HepG2 (cell line): ENCODE measurements at regions not wholly inside any gene's neighbourhood (a gene's known extent, or its start where the extent isn't known, plus 50 kb on each side); places are given as distances from the start of the nearest gene placed in this dataset.

Experiments used
- ATAC-seq: fragments of 200-7000 bp; cut with Tn5 transposase; 3 replicates; pipeline ENCODE4 v1.9.1; 2020; ENCODE audit warnings: mild to moderate bottlenecking, moderate library complexity
- BruUV-seq: library from RNA; stranded (reverse); fragments of 400-500 nt; replicated peaks from 2 replicates; lab custom pipeline; 2021; lab: Mats Ljungman, UMichigan
- CTCF ChIA-PET: fragments of 300-600 bp; formaldehyde crosslinking; extraction: SDS; loops from one replicate; lab custom pipeline; 2021; ENCODE audit warnings: low total read pairs, inconsistent platforms, low intra/inter-chr PET ratio; lab: Yijun Ruan, JAX
- POLR2A ChIA-PET: fragments of 350-600 bp; sonication (Branson Sonifier 250); formaldehyde crosslinking; loops from one replicate; lab custom pipeline; 2020; ENCODE audit warnings: antibody characterized with exemption, inconsistent platforms; lab: Yijun Ruan, JAX
- DNase-seq: peaks from one replicate; pipeline ENCODE4 v3.0.0-alpha.2; 2015; ENCODE audit warnings: low spot score
- FAIRE-seq: peaks from 3 replicates; lab custom pipeline; 2011; peaks lifted over from hg19 to GRCh38; lab: Jason Lieb, UNC
- H2AFZ ChIP-seq: one replicate; pipeline ENCODE4 v1.6.1; 2011; ENCODE audit warnings: low read length, inconsistent platforms
- H3K27ac ChIP-seq: fragments of 300-600 bp; 3 replicates; pipeline ENCODE4 v1.8.0; 2011; ENCODE audit warnings: mixed run types, mild to moderate bottlenecking, mixed read lengths, low read length, inconsistent platforms; ENCODE audit not compliant: insufficient read depth; ENCODE audit errors: extremely low read length
- H3K27me3 ChIP-seq, 2 experiments: fragments of 200-600 bp in 1 of 2; 2 replicates in 1 of 2; 3 replicates in 1 of 2; pipeline versions ENCODE4 v1.6.0 to v1.8.0; 2011; ENCODE audit warnings: low read length in 2 of 2, mild to moderate bottlenecking in 2 of 2, moderate library complexity in 2 of 2, inconsistent platforms in 1 of 2; ENCODE audit not compliant: insufficient read depth in 2 of 2, control insufficient read depth in 1 of 2
- H3K36me3 ChIP-seq, 2 experiments: fragments of 200-600 bp in 1 of 2; replicated peaks in 1 of 2; 2 replicates in 1 of 2; 3 replicates in 1 of 2; pipeline versions ENCODE4 v1.5.1 to v1.8.0; 2011; ENCODE audit warnings: low read length in 2 of 2, inconsistent platforms in 1 of 2; ENCODE audit not compliant: insufficient read depth in 2 of 2, control insufficient read depth in 1 of 2
- H3K4me1 ChIP-seq: 2 replicates; pipeline ENCODE4 v1.5.1; 2012; ENCODE audit warnings: low read length, inconsistent platforms; ENCODE audit not compliant: insufficient read depth
- H3K4me2 ChIP-seq: 2 replicates; pipeline ENCODE4 v1.6.0; 2011; ENCODE audit warnings: low read depth, low read length, inconsistent platforms
- H3K4me3 ChIP-seq, 3 experiments: fragments of 200-600 bp in 1 of 3; sonication (generic), shearing (Covaris generic) in 1 of 3; replicated peaks in 1 of 3; 2 replicates each; pipeline ENCODE4 v1.5.1; 2011 to 2016; ENCODE audit warnings: low read length in 3 of 3, inconsistent platforms in 2 of 3, low read depth in 2 of 3, mild to moderate bottlenecking in 2 of 3, control low read depth in 1 of 3, mixed read lengths in 1 of 3; ENCODE audit not compliant: insufficient read depth in 1 of 3
- H3K79me2 ChIP-seq: one replicate; pipeline ENCODE4 v1.6.1; 2011; ENCODE audit warnings: low read length, inconsistent platforms; ENCODE audit not compliant: insufficient read depth
- H3K9ac ChIP-seq: 2 replicates; pipeline ENCODE4 v1.6.0; 2011; ENCODE audit warnings: mild to moderate bottlenecking, low read depth, low read length, inconsistent platforms; ENCODE audit not compliant: insufficient read depth
- H3K9me3 ChIP-seq: 2 replicates; pipeline ENCODE4 v1.5.1; 2012; ENCODE audit warnings: mild to moderate bottlenecking, low read length
- H4K20me1 ChIP-seq: 2 replicates; pipeline ENCODE4 v1.6.0; 2011; ENCODE audit warnings: inconsistent platforms, mild to moderate bottlenecking, low read length, moderate library complexity; ENCODE audit not compliant: insufficient read depth
- EEA1 ChIP-seq: sonication (generic); formaldehyde crosslinking; IDR thresholded peaks from 2 replicates; pipeline ENCODE4 v1.5.1; 2020; ENCODE audit warnings: mild to moderate bottlenecking, missing genetic modification reagents, borderline replicate concordance
- ETV6 ChIP-seq: sonication (generic); formaldehyde crosslinking; conservative IDR thresholded peaks from 2 replicates; pipeline ENCODE4 v1.4.0; 2020; ENCODE audit warnings: missing genetic modification reagents
- PATZ1 ChIP-seq: sonication (generic); formaldehyde crosslinking; IDR thresholded peaks from 2 replicates; pipeline ENCODE4 v1.4.0; 2020; ENCODE audit warnings: missing genetic modification reagents
- SP140L ChIP-seq: sonication (generic); formaldehyde crosslinking; IDR thresholded peaks from 2 replicates; pipeline ENCODE4 v1.4.0; 2020; ENCODE audit warnings: missing genetic modification reagents, borderline replicate concordance
- TIGD3 ChIP-seq: sonication (generic); formaldehyde crosslinking; IDR thresholded peaks from 2 replicates; pipeline ENCODE4 v1.5.1; 2020; ENCODE audit warnings: mild to moderate bottlenecking, missing genetic modification reagents, borderline replicate concordance
- ZFYVE20 ChIP-seq: sonication (generic); formaldehyde crosslinking; IDR thresholded peaks from 2 replicates; pipeline ENCODE4 v1.8.0; 2023; ENCODE audit warnings: low read depth, mild to moderate bottlenecking, moderate library complexity, missing genetic modification reagents, borderline replicate concordance
- ZNF263 ChIP-seq: sonication (generic); formaldehyde crosslinking; IDR thresholded peaks from 2 replicates; pipeline ENCODE4 v1.4.0; 2020; ENCODE audit warnings: missing genetic modification reagents
- ZNF589 ChIP-seq: sonication (generic); formaldehyde crosslinking; conservative IDR thresholded peaks from 2 replicates; pipeline ENCODE4 v1.8.0; 2022; ENCODE audit warnings: mild to moderate bottlenecking, moderate library complexity, missing genetic modification reagents
- WGBS: methylation state at CpG from one replicate; pipeline ENCODE4 v1.1.6; 2017; ENCODE audit warnings: low lambda C conversion rate; 5-methylcytosine and 5-hydroxymethylcytosine counted together
- in situ Hi-C: cut with HindIII; loops from 2 replicates; pipeline ENCODE4 v1.10.0; 2017; ENCODE audit warnings: low pct_unique_long_range_greater_than_20kb; ENCODE audit not compliant: extremely low pct_ligation_motif_present
- intact Hi-C: fragments of 100-400 bp; cut with micrococcal nuclease; formaldehyde crosslinking; loops from one replicate; pipeline ENCODE4 v1.10.0; 2022; ENCODE audit not compliant: unreplicated experiment
- TF ChIP-seq, protein P1 (sequence below): sonication (generic); formaldehyde crosslinking; IDR thresholded peaks from 2 replicates; pipeline ENCODE4 v1.5.0; 2020; ENCODE audit warnings: mild to moderate bottlenecking, missing genetic modification reagents

- H4K20me1 ChIP-seq: no peaks in the 10 kb centered on the region
- intact Hi-C loops (no loop called here), in situ Hi-C loops (loop anchor here (25.0 kb wide), 1 partner anchor 616 kb away; no protein-coding TSS in a partner anchor)
- H3K36me3 ChIP-seq: no peaks in the 10 kb centered on the region
- no peaks in the 10 kb centered on the region for H3K9me3 ChIP-seq
- H3K4me3 ChIP-seq: no peak overlapping the region
- 29% methylated on average over 7 of the region's 7 CpGs for WGBS
- DNase-seq (no peak), ATAC-seq (no peak), FAIRE-seq (no peak)
- no peak overlapping the region for H2AFZ ChIP-seq
- BruUV-seq: no TSS peak
- H3K9ac ChIP-seq: no peak overlapping the region
- no peak overlapping the region for H3K4me2 ChIP-seq
- no peaks in the 10 kb centered on the region for H3K79me2 ChIP-seq
- H3K27ac ChIP-seq: no peak overlapping the region
- H3K27me3 ChIP-seq: no peaks in the 10 kb centered on the region
- ChIA-PET POLR2A (no interaction called here), CTCF (no interaction called here)
- no peaks in the 10 kb centered on the region for H3K4me1 ChIP-seq
- TF ChIP-seq TIGD3 (CRISPR knock-in tag): no peak
- TF ChIP-seq ZFYVE20 (CRISPR knock-in tag): no peak
- TF ChIP-seq PATZ1 (CRISPR knock-in tag): no peak
- no peak for TF ChIP-seq ZNF263 (CRISPR knock-in tag)
- TF ChIP-seq ZNF589: no peak
- no peak for TF ChIP-seq EEA1
- TF ChIP-seq ETV6 (CRISPR knock-in tag): no peak
- TF ChIP-seq, protein P1, sequence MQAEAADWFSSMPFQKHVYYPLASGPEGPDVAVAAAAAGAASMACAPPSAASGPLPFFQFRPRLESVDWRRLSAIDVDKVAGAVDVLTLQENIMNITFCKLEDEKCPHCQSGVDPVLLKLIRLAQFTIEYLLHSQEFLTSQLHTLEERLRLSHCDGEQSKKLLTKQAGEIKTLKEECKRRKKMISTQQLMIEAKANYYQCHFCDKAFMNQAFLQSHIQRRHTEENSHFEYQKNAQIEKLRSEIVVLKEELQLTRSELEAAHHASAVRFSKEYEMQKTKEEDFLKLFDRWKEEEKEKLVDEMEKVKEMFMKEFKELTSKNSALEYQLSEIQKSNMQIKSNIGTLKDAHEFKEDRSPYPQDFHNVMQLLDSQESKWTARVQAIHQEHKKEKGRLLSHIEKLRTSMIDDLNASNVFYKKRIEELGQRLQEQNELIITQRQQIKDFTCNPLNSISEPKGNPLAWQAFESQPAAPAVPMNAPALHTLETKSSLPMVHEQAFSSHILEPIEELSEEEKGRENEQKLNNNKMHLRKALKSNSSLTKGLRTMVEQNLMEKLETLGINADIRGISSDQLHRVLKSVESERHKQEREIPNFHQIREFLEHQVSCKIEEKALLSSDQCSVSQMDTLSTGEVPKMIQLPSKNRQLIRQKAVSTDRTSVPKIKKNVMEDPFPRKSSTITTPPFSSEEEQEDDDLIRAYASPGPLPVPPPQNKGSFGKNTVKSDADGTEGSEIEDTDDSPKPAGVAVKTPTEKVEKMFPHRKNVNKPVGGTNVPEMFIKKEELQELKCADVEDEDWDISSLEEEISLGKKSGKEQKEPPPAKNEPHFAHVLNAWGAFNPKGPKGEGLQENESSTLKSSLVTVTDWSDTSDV: no peak
- no peak for TF ChIP-seq SP140L (CRISPR knock-in tag)
Measured at GRCh38 chr1:208628022-208628914, 384.1 kb upstream of the PLXNA2 start.
